IMR-90 (cell line): ENCODE measurements at regions not wholly inside any gene's neighbourhood (a gene's known extent, or its start where the extent isn't known, plus 50 kb on each side); places are given as distances from the start of the nearest gene placed in this dataset.

Source experiments
- ATAC-seq: fragments of 200-7000 bp; cut with Tn5 transposase; 2 replicates; pipeline ENCODE4 v1.9.1; 2020; ENCODE audit warnings: low read depth, mild to moderate bottlenecking, moderate library complexity
- BruUV-seq: library from RNA; stranded (reverse); fragments of 400-500 nt; replicated peaks from 2 replicates; lab custom pipeline; 2021; lab: Mats Ljungman, UMichigan
- CTCF ChIA-PET: fragments of 300-600 bp; formaldehyde crosslinking; extraction: SDS; loops from one replicate; lab custom pipeline; 2021; ENCODE audit warnings: antibody characterized with exemption; lab: Yijun Ruan, JAX
- POLR2A ChIA-PET: fragments of 300-600 bp; sonication (Branson Sonifier 250); formaldehyde crosslinking; loops from one replicate; lab custom pipeline; 2022; ENCODE audit warnings: antibody characterized with exemption; ENCODE audit not compliant: unreplicated experiment; lab: Charles Lee
- DNase-seq: peaks from one replicate; pipeline ENCODE4 v3.0.0; 2013
- H2AFZ ChIP-seq: replicated peaks from 2 replicates; pipeline ENCODE3; 2013; ENCODE audit warnings: low read length, mild to moderate bottlenecking; ENCODE audit not compliant: poor library complexity
- H2AK5ac ChIP-seq: 2 replicates; pipeline ENCODE4 v1.6.1; 2013; ENCODE audit warnings: low read depth, low read length, inconsistent platforms
- H2AK9ac ChIP-seq: replicated peaks from 2 replicates; pipeline ENCODE3; 2013; ENCODE audit warnings: mild to moderate bottlenecking, low read depth, low read length, moderate library complexity; ENCODE audit not compliant: poor library complexity
- H2BK120ac ChIP-seq: 2 replicates; pipeline ENCODE4 v1.6.1; 2013; ENCODE audit warnings: low read depth, low read length, inconsistent platforms
- H2BK15ac ChIP-seq: 3 replicates; pipeline ENCODE4 v1.6.1; 2013; ENCODE audit warnings: low read depth, low read length, inconsistent platforms
- H2BK20ac ChIP-seq: 2 replicates; pipeline ENCODE4 v1.6.1; 2013; ENCODE audit warnings: low read depth, mild to moderate bottlenecking, inconsistent platforms, low read length, moderate library complexity
- H2BK5ac ChIP-seq: 2 replicates; pipeline ENCODE4 v1.6.1; 2013; ENCODE audit warnings: mild to moderate bottlenecking, low read depth, low read length, inconsistent platforms; ENCODE audit not compliant: poor library complexity, severe bottlenecking
- H3K14ac ChIP-seq: replicated peaks from 2 replicates; pipeline ENCODE4 v1.6.1; 2013; ENCODE audit warnings: low read depth, low read length, inconsistent platforms
- H3K18ac ChIP-seq: 2 replicates; pipeline ENCODE4 v1.6.1; 2013; ENCODE audit warnings: low read depth, low read length, control low read depth
- H3K23ac ChIP-seq: 2 replicates; pipeline ENCODE4 v1.6.1; 2013; ENCODE audit warnings: low read depth, low read length, inconsistent platforms
- H3K27ac ChIP-seq: 2 replicates; pipeline ENCODE4 v1.5.1; 2013; ENCODE audit warnings: mild to moderate bottlenecking, control low read depth, low read length; ENCODE audit not compliant: insufficient read depth
- H3K27me3 ChIP-seq: 2 replicates; pipeline ENCODE4 v1.6.1; 2013; ENCODE audit warnings: low read length; ENCODE audit not compliant: control insufficient read depth, insufficient read depth
- H3K36me3 ChIP-seq: 2 replicates; pipeline ENCODE4 v1.6.1; 2013; ENCODE audit warnings: low read length, mixed read lengths; ENCODE audit not compliant: control insufficient read depth, insufficient read depth
- H3K4ac ChIP-seq: 2 replicates; pipeline ENCODE4 v1.6.1; 2013; ENCODE audit warnings: low read depth, low read length, inconsistent platforms
- H3K4me1 ChIP-seq: 2 replicates; pipeline ENCODE4 v1.6.1; 2013; ENCODE audit warnings: low read length, mixed read lengths; ENCODE audit not compliant: control insufficient read depth, insufficient read depth
- H3K4me2 ChIP-seq: 2 replicates; pipeline ENCODE4 v1.6.1; 2013; ENCODE audit warnings: low read depth, mild to moderate bottlenecking, control low read depth, low read length, moderate library complexity
- H3K4me3 ChIP-seq: 2 replicates; pipeline ENCODE4 v1.5.1; 2013; ENCODE audit warnings: low read depth, mild to moderate bottlenecking, control low read depth, low read length, moderate library complexity; ENCODE audit not compliant: insufficient read depth
- H3K56ac ChIP-seq: 2 replicates; pipeline ENCODE4 v1.6.1; 2013; ENCODE audit warnings: low read length, inconsistent platforms; ENCODE audit not compliant: insufficient read depth; ENCODE audit errors: extremely low read depth
- H3K79me1 ChIP-seq, 2 experiments: 2 replicates each; pipeline ENCODE4 v1.6.1; 2013; ENCODE audit warnings: low read length in 2 of 2, inconsistent platforms in 1 of 2, low read depth in 1 of 2
- H3K9ac ChIP-seq: 2 replicates; pipeline ENCODE4 v1.6.1; 2013; ENCODE audit warnings: low read depth, low read length, control low read depth
- H3K9me1 ChIP-seq: 2 replicates; pipeline ENCODE4 v1.6.1; 2013; ENCODE audit warnings: low read length, inconsistent platforms; ENCODE audit not compliant: insufficient read depth
- H3K9me3 ChIP-seq: 2 replicates; pipeline ENCODE4 v1.6.1; 2013; ENCODE audit warnings: low read length; ENCODE audit not compliant: control insufficient read depth, insufficient read depth
- H4K20me1 ChIP-seq: 2 replicates; pipeline ENCODE4 v1.6.1; 2013; ENCODE audit warnings: low read length, inconsistent platforms; ENCODE audit not compliant: insufficient read depth
- H4K5ac ChIP-seq: 2 replicates; pipeline ENCODE4 v1.6.1; 2013; ENCODE audit warnings: mild to moderate bottlenecking, low read depth, low read length, control low read depth
- H4K8ac ChIP-seq, 2 experiments: 2 replicates each; pipeline ENCODE4 v1.6.1; 2013; ENCODE audit warnings: low read depth in 2 of 2, low read length in 2 of 2, control low read depth in 1 of 2, inconsistent platforms in 1 of 2
- H4K91ac ChIP-seq: 2 replicates; pipeline ENCODE4 v1.6.1; 2013; ENCODE audit warnings: low read depth, low read length, inconsistent platforms; ENCODE audit not compliant: insufficient read depth
- CEBPB ChIP-seq: IDR thresholded peaks from 2 replicates; pipeline ENCODE4 v1.6.1; 2012; ENCODE audit warnings: low read depth, low read length, improper control_type of control experiment
- CTCF ChIP-seq: conservative IDR thresholded peaks from 2 replicates; pipeline ENCODE4 v1.5.1; 2012; ENCODE audit warnings: mild to moderate bottlenecking, low read depth, low read length, improper control_type of control experiment
- ELK1 ChIP-seq: fragments of 150-350 bp; IDR thresholded peaks from 2 replicates; pipeline ENCODE4 v1.6.1; 2016; ENCODE audit warnings: low read depth, mild to moderate bottlenecking, low read length, moderate library complexity, borderline replicate concordance
- MAZ ChIP-seq: IDR thresholded peaks from 2 replicates; pipeline ENCODE4 v1.6.1; 2012; ENCODE audit warnings: low read depth, mild to moderate bottlenecking, low read length, improper control_type of control experiment, moderate library complexity, borderline replicate concordance
- MXI1 ChIP-seq: IDR thresholded peaks from 2 replicates; pipeline ENCODE4 v1.6.1; 2012; ENCODE audit warnings: low read depth, mild to moderate bottlenecking, low read length, moderate library complexity, borderline replicate concordance
- RCOR1 ChIP-seq: IDR thresholded peaks from 2 replicates; pipeline ENCODE4 v1.6.1; 2012; ENCODE audit warnings: mild to moderate bottlenecking, low read length, improper control_type of control experiment; ENCODE audit not compliant: insufficient replicate concordance
- WGBS, 2 experiments: methylation state at CpG; one replicate each; pipeline versions ENCODE4 v1.1.5 to v1.1.7; 2013; ENCODE audit warnings: missing lambda C conversion rate in 2 of 2; ENCODE audit not compliant: insufficient read length in 1 of 2; ENCODE audit errors: extremely low coverage in 2 of 2; 5-methylcytosine and 5-hydroxymethylcytosine counted together
- dilution Hi-C: fragments of 300-500 bp; cut with HindIII; formaldehyde crosslinking; loops from one replicate; pipeline ENCODE4 v1.14.3; 2018; ENCODE audit warnings: low sequenced_read_pairs; ENCODE audit not compliant: unreplicated experiment
- in situ Hi-C: fragments of 300-500 bp; cut with MboI; formaldehyde crosslinking; loops from 3 replicates; pipeline ENCODE4 v1.14.3; 2019; ENCODE audit warnings: low sequenced_read_pairs, inconsistent platforms, mixed read lengths
- intact Hi-C: fragments of 100-400 bp; cut with micrococcal nuclease; formaldehyde crosslinking; loops from 2 replicates; pipeline ENCODE4 v1.10.0; 2022

- no TSS peak for BruUV-seq
- POLR2A ChIA-PET = no interaction called here
- Histone ChIP-seq H3K9me3 (no peaks in the 10 kb centered on the region), H3K4me3 (no peak overlapping the region), H2BK5ac (no peak overlapping the region), H4K91ac (no peak overlapping the region), H3K56ac (no peak overlapping the region), H3K14ac (no peak overlapping the region), H3K36me3 (no peaks in the 10 kb centered on the region), H4K20me1 (no peaks in the 10 kb centered on the region), H3K9ac (no peak overlapping the region), H3K4ac (no peak overlapping the region), H4K8ac (no peak overlapping the region), H3K4me1 (peaks cover 7% of the 10 kb centered on the region; the same call in 1 of the 2 replicates), H3K23ac (no peak overlapping the region), H3K27ac (no peak overlapping the region), H2AFZ (peak overlapping the region; percentile 39), H2AK9ac (no peak overlapping the region), H2BK15ac (no peak overlapping the region), H2BK20ac (peak overlapping the region; percentile 3; the same call in 1 of the 2 replicates), H4K5ac (no peak overlapping the region), H3K9me1 (peaks cover 3% of the 10 kb centered on the region; the same call in 1 of the 2 replicates), H3K4me2 (no peak overlapping the region; the same call in 1 of the 2 replicates), H2BK120ac (no peak overlapping the region), H3K18ac (no peak overlapping the region), H3K27me3 (no peaks in the 10 kb centered on the region), H2AK5ac (no peak overlapping the region), H3K79me1 (no peaks in the 10 kb centered on the region)
- in situ Hi-C loops = no loop called here
- DNase-seq (peak; percentile 43), ATAC-seq (peak; percentile 62)
- dilution Hi-C loops = no loop called here
- WGBS, 2 experiments = no CpG with 5 or more reads among the region's 10 CpGs
- TF ChIP-seq RCOR1 = no peak
- no peak for TF ChIP-seq MAZ
- TF ChIP-seq CEBPB = peak; percentile 66
- TF ChIP-seq MXI1 = no peak
- TF ChIP-seq CTCF = no peak
- no peak for TF ChIP-seq ELK1
- intact Hi-C loops = no loop called here
- CTCF ChIA-PET = no interaction called here
Observed at GRCh38 chr5:68134033-68134668, 81.4 kb upstream of the PIK3R1 start.
